OCI-LY3 (cell line): ENCODE measurements at regions not wholly inside any gene's neighbourhood (a gene's known extent, or its start where the extent isn't known, plus 50 kb on each side); places are given as distances from the start of the nearest gene placed in this dataset.

Experiments
- CTCF ChIP-seq: fragments of 200-600, 300-600 bp; sonication (generic); IDR thresholded peaks from 2 replicates; pipeline ENCODE4 v1.5.1; 2014; ENCODE audit warnings: antibody characterized with exemption, low read length, low read depth
- EZH2phosphoT487 ChIP-seq: fragments of 200-600 bp; shearing (Covaris generic); IDR thresholded peaks from 2 replicates; pipeline ENCODE4 v1.6.1; 2018; ENCODE audit warnings: antibody characterized with exemption, mixed run types, low read depth

- no peak for TF ChIP-seq CTCF
- TF ChIP-seq EZH2phosphoT487: no peak
These were observed 1170.5 kb upstream of the PABPC4L start for GRCh38 chr4:135372131-135372530.
